WTC11 (cell line): ENCODE measurements at regions not wholly inside any gene's neighbourhood (a gene's known extent, or its start where the extent isn't known, plus 50 kb on each side); places are given as distances from the start of the nearest gene placed in this dataset.

Experiments
- AFF4 ChIP-seq: sonication (generic); formaldehyde crosslinking; IDR thresholded peaks from 2 replicates; pipeline ENCODE4 v1.8.1; 2023; ENCODE audit warnings: mild to moderate bottlenecking, missing genetic modification reagents, borderline replicate concordance
- CREB1 ChIP-seq: sonication (generic); formaldehyde crosslinking; IDR thresholded peaks from 2 replicates; pipeline ENCODE4 v1.8.0; 2023; ENCODE audit warnings: mild to moderate bottlenecking, missing genetic modification reagents
- CREM ChIP-seq: sonication (generic); formaldehyde crosslinking; IDR thresholded peaks from 2 replicates; pipeline ENCODE4 v1.8.1; 2022; ENCODE audit warnings: mild to moderate bottlenecking, missing genetic modification reagents, moderate library complexity
- FOXJ3 ChIP-seq: sonication (generic); formaldehyde crosslinking; IDR thresholded peaks from 2 replicates; pipeline ENCODE4 v1.9.0; 2021; ENCODE audit warnings: missing genetic modification reagents, mild to moderate bottlenecking, borderline replicate concordance
- FOXK1 ChIP-seq: sonication (generic); formaldehyde crosslinking; IDR thresholded peaks from 2 replicates; pipeline ENCODE4 v1.8.0; 2022; ENCODE audit warnings: mild to moderate bottlenecking, moderate library complexity, missing genetic modification reagents
- GABPB1 ChIP-seq: sonication (generic); formaldehyde crosslinking; IDR thresholded peaks from 2 replicates; pipeline ENCODE4 v1.8.1; 2023; ENCODE audit warnings: mild to moderate bottlenecking, missing genetic modification reagents
- IRF2 ChIP-seq: sonication (generic); formaldehyde crosslinking; IDR thresholded peaks from 2 replicates; pipeline ENCODE4 v1.8.0; 2022; ENCODE audit warnings: low read depth, missing genetic modification reagents, borderline replicate concordance
- MAX ChIP-seq: sonication (generic); formaldehyde crosslinking; IDR thresholded peaks from 2 replicates; pipeline ENCODE4 v1.8.0; 2022; ENCODE audit warnings: mild to moderate bottlenecking, missing genetic modification reagents
- RELA ChIP-seq: sonication (generic); formaldehyde crosslinking; IDR thresholded peaks from 2 replicates; pipeline ENCODE4 v1.8.1; 2022; ENCODE audit warnings: missing genetic modification reagents, mild to moderate bottlenecking, borderline replicate concordance
- TEAD4 ChIP-seq: sonication (generic); formaldehyde crosslinking; IDR thresholded peaks from 2 replicates; pipeline ENCODE4 v1.8.0; 2022; ENCODE audit warnings: mild to moderate bottlenecking, missing genetic modification reagents
- ZBTB43 ChIP-seq: sonication (generic); formaldehyde crosslinking; IDR thresholded peaks from 2 replicates; pipeline ENCODE4 v1.8.1; 2023; ENCODE audit warnings: mild to moderate bottlenecking, missing genetic modification reagents
- ZNF263 ChIP-seq: sonication (generic); formaldehyde crosslinking; IDR thresholded peaks from 2 replicates; pipeline ENCODE4 v1.8.1; 2022; ENCODE audit warnings: low read depth, mild to moderate bottlenecking, moderate library complexity, missing genetic modification reagents
- TF ChIP-seq, protein P1 (sequence below): fragments of 200-600 bp; IDR thresholded peaks from 2 replicates; pipeline ENCODE4 v1.8.0; 2022; ENCODE audit warnings: antibody characterized with exemption
- TF ChIP-seq, protein P2 (sequence below): sonication (generic); formaldehyde crosslinking; IDR thresholded peaks from 2 replicates; pipeline ENCODE4 v1.8.1; 2023; ENCODE audit warnings: mild to moderate bottlenecking, moderate library complexity, missing genetic modification reagents

- TF ChIP-seq, protein P1, sequence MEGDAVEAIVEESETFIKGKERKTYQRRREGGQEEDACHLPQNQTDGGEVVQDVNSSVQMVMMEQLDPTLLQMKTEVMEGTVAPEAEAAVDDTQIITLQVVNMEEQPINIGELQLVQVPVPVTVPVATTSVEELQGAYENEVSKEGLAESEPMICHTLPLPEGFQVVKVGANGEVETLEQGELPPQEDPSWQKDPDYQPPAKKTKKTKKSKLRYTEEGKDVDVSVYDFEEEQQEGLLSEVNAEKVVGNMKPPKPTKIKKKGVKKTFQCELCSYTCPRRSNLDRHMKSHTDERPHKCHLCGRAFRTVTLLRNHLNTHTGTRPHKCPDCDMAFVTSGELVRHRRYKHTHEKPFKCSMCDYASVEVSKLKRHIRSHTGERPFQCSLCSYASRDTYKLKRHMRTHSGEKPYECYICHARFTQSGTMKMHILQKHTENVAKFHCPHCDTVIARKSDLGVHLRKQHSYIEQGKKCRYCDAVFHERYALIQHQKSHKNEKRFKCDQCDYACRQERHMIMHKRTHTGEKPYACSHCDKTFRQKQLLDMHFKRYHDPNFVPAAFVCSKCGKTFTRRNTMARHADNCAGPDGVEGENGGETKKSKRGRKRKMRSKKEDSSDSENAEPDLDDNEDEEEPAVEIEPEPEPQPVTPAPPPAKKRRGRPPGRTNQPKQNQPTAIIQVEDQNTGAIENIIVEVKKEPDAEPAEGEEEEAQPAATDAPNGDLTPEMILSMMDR = no peak
- TF ChIP-seq FOXJ3 (CRISPR knock-in tag) (no peak), MAX (CRISPR knock-in tag) (no peak), CREM (no peak), RELA (CRISPR knock-in tag) (no peak), ZBTB43 (CRISPR knock-in tag) (no peak), CREB1 (CRISPR knock-in tag) (no peak), GABPB1 (no peak), ZNF263 (CRISPR knock-in tag) (no peak), FOXK1 (CRISPR knock-in tag) (no peak), IRF2 (CRISPR knock-in tag) (no peak), AFF4 (CRISPR knock-in tag) (no peak), TEAD4 (CRISPR knock-in tag) (no peak)
- TF ChIP-seq, protein P2, sequence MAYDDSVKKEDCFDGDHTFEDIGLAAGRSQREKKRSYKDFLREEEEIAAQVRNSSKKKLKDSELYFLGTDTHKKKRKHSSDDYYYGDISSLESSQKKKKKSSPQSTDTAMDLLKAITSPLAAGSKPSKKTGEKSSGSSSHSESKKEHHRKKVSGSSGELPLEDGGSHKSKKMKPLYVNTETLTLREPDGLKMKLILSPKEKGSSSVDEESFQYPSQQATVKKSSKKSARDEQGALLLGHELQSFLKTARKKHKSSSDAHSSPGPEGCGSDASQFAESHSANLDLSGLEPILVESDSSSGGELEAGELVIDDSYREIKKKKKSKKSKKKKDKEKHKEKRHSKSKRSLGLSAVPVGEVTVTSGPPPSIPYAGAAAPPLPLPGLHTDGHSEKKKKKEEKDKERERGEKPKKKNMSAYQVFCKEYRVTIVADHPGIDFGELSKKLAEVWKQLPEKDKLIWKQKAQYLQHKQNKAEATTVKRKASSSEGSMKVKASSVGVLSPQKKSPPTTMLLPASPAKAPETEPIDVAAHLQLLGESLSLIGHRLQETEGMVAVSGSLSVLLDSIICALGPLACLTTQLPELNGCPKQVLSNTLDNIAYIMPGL (CRISPR knock-in tag) = no peak
Measured at GRCh38 chr5:133830911-133831310, 137.5 kb downstream of the C5orf15 start.
